HG03139 (cell line): ENCODE measurements at regions not wholly inside any gene's neighbourhood (a gene's known extent, or its start where the extent isn't known, plus 50 kb on each side); places are given as distances from the start of the nearest gene placed in this dataset.
"Not testable (repeated sequence)": the region's sequence is repeated elsewhere in the genome, so short reads cannot be mapped to it uniquely, and the experiment has no call there.

Experiments used
- ATAC-seq: cut with Tn5 transposase; IDR thresholded peaks from one replicate; pipeline ENCODE4 v1.9.1; 2021; ENCODE audit not compliant: unreplicated experiment

GRCh38 chr5:86129009-86129408 is 488.7 kb upstream of the COX7C start:
- ATAC-seq: no peak

- ATAC-seq: no peak
These were observed 480.4 kb upstream of the COX7C start for GRCh38 chr5:86137297-86137696.

- no peak for ATAC-seq
These were observed 473.9 kb upstream of the COX7C start for GRCh38 chr5:86143837-86144236.

GRCh38 chr5:86152988-86153560 is 464.7 kb upstream of the COX7C start:
- no peak for ATAC-seq

GRCh38 chr5:86155796-86156195 is 461.9 kb upstream of the COX7C start:
- no peak for ATAC-seq

GRCh38 chr5:86170194-86170593 is 447.5 kb upstream of the COX7C start:
- no peak for ATAC-seq

- ATAC-seq: peak; percentile 78
These were observed 442.5 kb upstream of the COX7C start for GRCh38 chr5:86175224-86175623.

GRCh38 chr5:86199287-86199686 is 418.5 kb upstream of the COX7C start:
- no peak for ATAC-seq

- no peak for ATAC-seq
These were observed 389.6 kb upstream of the COX7C start for GRCh38 chr5:86228147-86228546.

- no peak for ATAC-seq
These were observed 385.5 kb upstream of the COX7C start for GRCh38 chr5:86232246-86232645.

- no peak for ATAC-seq
These were observed 373.6 kb upstream of the COX7C start for GRCh38 chr5:86244153-86244552.

- ATAC-seq: no peak
These were observed 359.9 kb upstream of the COX7C start for GRCh38 chr5:86257871-86258270.

GRCh38 chr5:86284400-86285190 is 333.1 kb upstream of the COX7C start:
- ATAC-seq: not testable (repeated sequence)

- not testable (repeated sequence) for ATAC-seq
These were observed 330.3 kb upstream of the COX7C start for GRCh38 chr5:86287437-86287836.

GRCh38 chr5:86289786-86290185 is 328.0 kb upstream of the COX7C start:
- ATAC-seq: not testable (repeated sequence)

GRCh38 chr5:86292811-86293210 is 324.9 kb upstream of the COX7C start:
- ATAC-seq: not testable (repeated sequence)

GRCh38 chr5:86302643-86303042 is 315.1 kb upstream of the COX7C start:
- ATAC-seq: not testable (repeated sequence)

- ATAC-seq: peak; percentile 72
These were observed 312.7 kb upstream of the COX7C start for GRCh38 chr5:86305050-86305449.

- no peak for ATAC-seq
These were observed 302.8 kb upstream of the COX7C start for GRCh38 chr5:86314951-86315350.

- no peak for ATAC-seq
These were observed 297.5 kb upstream of the COX7C start for GRCh38 chr5:86320266-86320665.

GRCh38 chr5:86329318-86329717 is 288.4 kb upstream of the COX7C start:
- ATAC-seq: no peak

- no peak for ATAC-seq
These were observed 287.0 kb upstream of the COX7C start for GRCh38 chr5:86330736-86331135.

GRCh38 chr5:86332851-86333250 is 284.9 kb upstream of the COX7C start:
- ATAC-seq: no peak
